Neural progenitor cell (in vitro differentiated cells): ENCODE measurements at regions not wholly inside any gene's neighbourhood (a gene's known extent, or its start where the extent isn't known, plus 50 kb on each side); places are given as distances from the start of the nearest gene placed in this dataset.

Experiments used
- EZH2 ChIP-seq: fragments of 200-600 bp; sonication (generic); IDR thresholded peaks from 2 replicates; pipeline ENCODE4 v1.6.1; 2017; ENCODE audit warnings: antibody characterized with exemption, mild to moderate bottlenecking, moderate library complexity
- TF ChIP-seq, protein P1 (sequence below): fragments of 200-600 bp; sonication (generic); IDR thresholded peaks from 2 replicates; pipeline ENCODE4 v1.5.1; 2017; ENCODE audit warnings: antibody characterized with exemption, mild to moderate bottlenecking

DNA sequence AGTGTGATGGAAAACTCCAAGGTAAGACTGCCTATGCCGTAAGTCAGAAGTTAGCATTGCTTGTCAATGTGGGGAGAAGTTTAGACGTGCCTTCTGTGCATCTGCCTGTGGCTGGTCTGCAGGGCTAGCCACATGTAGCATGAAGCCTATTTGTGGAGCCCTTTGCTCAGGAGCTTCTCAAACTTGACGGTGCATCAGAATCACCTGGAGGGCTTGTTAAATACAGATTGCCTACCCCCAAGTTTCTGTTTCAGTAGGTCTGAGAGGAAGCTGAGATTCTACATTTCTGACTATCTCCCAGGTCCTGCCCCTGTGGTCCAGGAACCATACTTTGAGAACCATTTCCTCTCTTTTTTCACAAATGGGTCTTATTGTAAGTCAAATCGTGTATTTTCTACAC is 292.1 kb upstream of the TPM1 start:
- TF ChIP-seq, protein P1, sequence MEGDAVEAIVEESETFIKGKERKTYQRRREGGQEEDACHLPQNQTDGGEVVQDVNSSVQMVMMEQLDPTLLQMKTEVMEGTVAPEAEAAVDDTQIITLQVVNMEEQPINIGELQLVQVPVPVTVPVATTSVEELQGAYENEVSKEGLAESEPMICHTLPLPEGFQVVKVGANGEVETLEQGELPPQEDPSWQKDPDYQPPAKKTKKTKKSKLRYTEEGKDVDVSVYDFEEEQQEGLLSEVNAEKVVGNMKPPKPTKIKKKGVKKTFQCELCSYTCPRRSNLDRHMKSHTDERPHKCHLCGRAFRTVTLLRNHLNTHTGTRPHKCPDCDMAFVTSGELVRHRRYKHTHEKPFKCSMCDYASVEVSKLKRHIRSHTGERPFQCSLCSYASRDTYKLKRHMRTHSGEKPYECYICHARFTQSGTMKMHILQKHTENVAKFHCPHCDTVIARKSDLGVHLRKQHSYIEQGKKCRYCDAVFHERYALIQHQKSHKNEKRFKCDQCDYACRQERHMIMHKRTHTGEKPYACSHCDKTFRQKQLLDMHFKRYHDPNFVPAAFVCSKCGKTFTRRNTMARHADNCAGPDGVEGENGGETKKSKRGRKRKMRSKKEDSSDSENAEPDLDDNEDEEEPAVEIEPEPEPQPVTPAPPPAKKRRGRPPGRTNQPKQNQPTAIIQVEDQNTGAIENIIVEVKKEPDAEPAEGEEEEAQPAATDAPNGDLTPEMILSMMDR, result no peak
- TF ChIP-seq EZH2, result no peak
